HL-60 (cell line): ENCODE measurements at regions not wholly inside any gene's neighbourhood (a gene's known extent, or its start where the extent isn't known, plus 50 kb on each side); places are given as distances from the start of the nearest gene placed in this dataset.
A peak's percentile ranks its signal among the peaks of the same experiment; 100 is the strongest.
"Not testable (repeated sequence)": the region's sequence is repeated elsewhere in the genome, so short reads cannot be mapped to it uniquely, and the experiment has no call there.

Experiments used
- DNase-seq, 2 experiments: peaks; one replicate each; pipeline ENCODE4 v3.0.0-alpha.2; 2010 to 2020; ENCODE audit warnings: low read depth in 1 of 2, low spot score in 1 of 2
- H3K27ac ChIP-seq: fragments of 250-450 bp; sonication (Bioruptor Pico); replicated peaks from 2 replicates; pipeline ENCODE4 v1.5.1; 2020; ENCODE audit warnings: mild to moderate bottlenecking, moderate library complexity
- H3K27me3 ChIP-seq: fragments of 250-450 bp; sonication (Bioruptor Pico); 2 replicates; pipeline ENCODE4 v1.5.1; 2021; ENCODE audit warnings: mild to moderate bottlenecking, moderate library complexity; ENCODE audit not compliant: insufficient read depth, poor library complexity, severe bottlenecking
- H3K4me3 ChIP-seq: replicated peaks from 2 replicates; pipeline ENCODE4 v1.5.1; 2011; ENCODE audit warnings: mild to moderate bottlenecking, control low read depth, low read length; ENCODE audit not compliant: insufficient read depth
- CTCF ChIP-seq: IDR thresholded peaks from one replicate; pipeline ENCODE4 v1.5.1; 2011; ENCODE audit warnings: low read length, control low read depth, inconsistent platforms; ENCODE audit not compliant: insufficient read depth
- GABPA ChIP-seq: IDR thresholded peaks from 2 replicates; pipeline ENCODE4 v1.6.1; 2012; ENCODE audit warnings: low read depth
- POLR2AphosphoS5 ChIP-seq: IDR thresholded peaks from 2 replicates; pipeline ENCODE4 v1.6.1; 2012; ENCODE audit warnings: low read depth
- REST ChIP-seq: IDR thresholded peaks from 2 replicates; pipeline ENCODE4 v1.6.1; 2012; ENCODE audit warnings: low read depth; ENCODE audit not compliant: insufficient replicate concordance
- SPI1 ChIP-seq: IDR thresholded peaks from 2 replicates; pipeline ENCODE4 v1.6.1; 2012; ENCODE audit warnings: low read depth, mild to moderate bottlenecking, borderline replicate concordance

- no peak for DNase-seq
- Histone ChIP-seq H3K4me3 (no peak overlapping the region), H3K27me3 (no peaks in the 10 kb centered on the region), H3K27ac (no peak overlapping the region)
- TF ChIP-seq POLR2AphosphoS5 (no peak), SPI1 (no peak), GABPA (no peak), REST (no peak), CTCF (no peak)
Observed at GRCh38 chr3:161619351-161619750, 122.7 kb downstream of the OTOL1 start.

GRCh38 chr3:161630794-161631193 lies 134.2 kb downstream of the OTOL1 start:
- no peak overlapping the region for H3K4me3 ChIP-seq
- TF ChIP-seq POLR2AphosphoS5, result no peak
- TF ChIP-seq GABPA, result no peak
- no peak for TF ChIP-seq SPI1
- peak; percentile 96 for TF ChIP-seq REST
- no peak for DNase-seq
- no peak overlapping the region for H3K27ac ChIP-seq
- no peaks in the 10 kb centered on the region for H3K27me3 ChIP-seq

GRCh38 chr3:161631536-161631935 lies 134.9 kb downstream of the OTOL1 start:
- Histone ChIP-seq H3K4me3 (no peak overlapping the region), H3K27me3 (no peaks in the 10 kb centered on the region), H3K27ac (no peak overlapping the region)
- no peak for DNase-seq
- TF ChIP-seq GABPA (no peak), POLR2AphosphoS5 (no peak)

GRCh38 chr3:161637559-161637958 lies 141.0 kb downstream of the OTOL1 start:
- no peak overlapping the region for H3K4me3 ChIP-seq
- no peak for DNase-seq
- H3K27me3 ChIP-seq, result no peaks in the 10 kb centered on the region
- H3K27ac ChIP-seq, result no peak overlapping the region
- TF ChIP-seq CTCF, result no peak
- no peak for TF ChIP-seq REST
- no peak for TF ChIP-seq POLR2AphosphoS5
- TF ChIP-seq GABPA, result no peak
- no peak for TF ChIP-seq SPI1

GRCh38 chr3:161639095-161639494 lies 142.5 kb downstream of the OTOL1 start:
- H3K27ac ChIP-seq, DNase-seq, H3K27me3 ChIP-seq, H3K4me3 ChIP-seq: not testable (repeated sequence)
